Adrenal gland (tissue), 9 donors: ENCODE measurements at regions not wholly inside any gene's neighbourhood (a gene's known extent, or its start where the extent isn't known, plus 50 kb on each side); places are given as distances from the start of the nearest gene placed in this dataset.

Experiments
- DNase-seq, 7 donors: peaks; one replicate each; pipeline ENCODE4 v3.0.0-alpha.2; 2019 to 2020
- H3K27ac ChIP-seq, 5 donors: fragments of 200-600 bp; sonication (generic) in 4 of 5; 1 replicate in 3 of 5; 2 replicates in 2 of 5; pipeline versions ENCODE4 v1.5.1 to v1.8.0; 2016 to 2020; ENCODE audit warnings: mild to moderate bottlenecking in 1 of 5
- H3K27me3 ChIP-seq: fragments of 200-600 bp; 2 replicates; pipeline ENCODE4 v1.8.0; 2021
- H3K36me3 ChIP-seq, 2 donors: fragments of 200-600 bp; replicated peaks in 1 of 2; 1 replicate in 1 of 2; 2 replicates in 1 of 2; pipeline versions ENCODE4 v1.5.1 to v1.8.0; 2018 to 2022
- H3K4me1 ChIP-seq, 2 donors: fragments of 200-600 bp; replicated peaks in 1 of 2; 1 replicate in 1 of 2; 2 replicates in 1 of 2; pipeline versions ENCODE4 v1.5.1 to v1.8.0; 2018 to 2021
- H3K4me3 ChIP-seq, 4 donors: fragments of 200-600 bp; sonication (generic) in 3 of 4; one replicate each; pipeline ENCODE4 v1.5.1; 2016 to 2018
- H3K9me3 ChIP-seq, 3 donors: fragments of 200-600 bp; sonication (generic) in 1 of 3; replicated peaks in 1 of 3; 1 replicate in 2 of 3; 2 replicates in 1 of 3; pipeline versions ENCODE4 v1.5.1 to v1.8.0; 2016 to 2021
- POLR2A ChIP-seq, 2 donors: fragments of 450-650 bp; IDR thresholded peaks; one replicate each; pipeline ENCODE4 v1.6.1; 2017; ENCODE audit warnings: antibody characterized with exemption in 2 of 2, mild to moderate bottlenecking in 2 of 2, moderate library complexity in 1 of 2
- WGBS, 4 donors: extraction: QIAGEN DNeasy Blood & Tissue Kit in 2 of 4; methylation state at CpG; one replicate each; pipeline versions ENCODE4 v1.1.5 to v1.1.7; 2013 to 2017; 5-methylcytosine and 5-hydroxymethylcytosine counted together
- intact Hi-C, 2 donors: fragments of 100-400 bp; cut with DNase I; formaldehyde crosslinking; loops; one replicate each; pipeline versions ENCODE4 v1.14.1 to v1.15.0; 2022 to 2023
- TF ChIP-seq, protein P1 (sequence below), 6 experiments: fragments of 450-650 bp in 4 of 6; fragments of 200-600 bp in 2 of 6; sonication (generic) in 1 of 6; IDR thresholded peaks; 1 replicate in 5 of 6; 2 replicates in 1 of 6; pipeline versions ENCODE4 v1.5.1 to v1.8.0; 2016 to 2021; ENCODE audit warnings: antibody characterized with exemption in 6 of 6, mild to moderate bottlenecking in 2 of 6, moderate library complexity in 1 of 6
- donor health status: healthy with polysubstance abuse.
- donor health status: Bipolar disorder and iron deficiency.
- donor health status: DM: yes; HTN: yes; CAD: no.
- donor health status: DM: no; HTN: no; CAD: no.
- donor health status: DM: no; HTN: no; CAD: no.

DNA sequence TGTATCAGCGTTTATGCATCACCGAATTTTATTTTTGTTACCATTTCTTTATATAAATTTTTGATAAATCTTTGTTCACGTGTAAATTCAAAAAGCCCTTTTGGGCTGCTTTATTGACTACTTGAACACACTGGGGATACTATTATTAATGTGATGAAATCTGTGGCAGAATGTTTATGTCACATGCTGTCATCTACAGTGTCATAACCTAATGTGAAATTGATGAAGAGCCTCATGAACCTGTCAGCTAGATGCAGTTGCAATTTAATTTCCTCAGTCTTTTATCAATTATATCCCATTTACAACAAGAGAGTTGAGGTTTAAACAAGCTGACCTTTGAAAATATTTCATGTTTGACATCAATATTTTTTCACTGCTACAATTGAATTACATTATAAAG is 1100.4 kb upstream of the COX7C start:
- intact Hi-C loops, result no loop called here
- 84 to 92% (median 88%) methylated on average over 3 of the region's 3 CpGs for WGBS, 4 donors
- DNase-seq, result no peak
- Histone ChIP-seq H3K4me3 (no peak overlapping the region), H3K27me3 (no peaks in the 10 kb centered on the region), H3K36me3 (no peaks in the 10 kb centered on the region), H3K9me3 (no peaks in the 10 kb centered on the region), H3K27ac (no peak overlapping the region), H3K4me1 (peaks cover 0 to 3% of the 10 kb centered on the region in 2 donors)
- no peak for TF ChIP-seq POLR2A (IDR thresholded peaks at IDR 0.05)
- TF ChIP-seq, protein P1, sequence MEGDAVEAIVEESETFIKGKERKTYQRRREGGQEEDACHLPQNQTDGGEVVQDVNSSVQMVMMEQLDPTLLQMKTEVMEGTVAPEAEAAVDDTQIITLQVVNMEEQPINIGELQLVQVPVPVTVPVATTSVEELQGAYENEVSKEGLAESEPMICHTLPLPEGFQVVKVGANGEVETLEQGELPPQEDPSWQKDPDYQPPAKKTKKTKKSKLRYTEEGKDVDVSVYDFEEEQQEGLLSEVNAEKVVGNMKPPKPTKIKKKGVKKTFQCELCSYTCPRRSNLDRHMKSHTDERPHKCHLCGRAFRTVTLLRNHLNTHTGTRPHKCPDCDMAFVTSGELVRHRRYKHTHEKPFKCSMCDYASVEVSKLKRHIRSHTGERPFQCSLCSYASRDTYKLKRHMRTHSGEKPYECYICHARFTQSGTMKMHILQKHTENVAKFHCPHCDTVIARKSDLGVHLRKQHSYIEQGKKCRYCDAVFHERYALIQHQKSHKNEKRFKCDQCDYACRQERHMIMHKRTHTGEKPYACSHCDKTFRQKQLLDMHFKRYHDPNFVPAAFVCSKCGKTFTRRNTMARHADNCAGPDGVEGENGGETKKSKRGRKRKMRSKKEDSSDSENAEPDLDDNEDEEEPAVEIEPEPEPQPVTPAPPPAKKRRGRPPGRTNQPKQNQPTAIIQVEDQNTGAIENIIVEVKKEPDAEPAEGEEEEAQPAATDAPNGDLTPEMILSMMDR (IDR thresholded peaks at IDR 0.05), result no peak

DNA sequence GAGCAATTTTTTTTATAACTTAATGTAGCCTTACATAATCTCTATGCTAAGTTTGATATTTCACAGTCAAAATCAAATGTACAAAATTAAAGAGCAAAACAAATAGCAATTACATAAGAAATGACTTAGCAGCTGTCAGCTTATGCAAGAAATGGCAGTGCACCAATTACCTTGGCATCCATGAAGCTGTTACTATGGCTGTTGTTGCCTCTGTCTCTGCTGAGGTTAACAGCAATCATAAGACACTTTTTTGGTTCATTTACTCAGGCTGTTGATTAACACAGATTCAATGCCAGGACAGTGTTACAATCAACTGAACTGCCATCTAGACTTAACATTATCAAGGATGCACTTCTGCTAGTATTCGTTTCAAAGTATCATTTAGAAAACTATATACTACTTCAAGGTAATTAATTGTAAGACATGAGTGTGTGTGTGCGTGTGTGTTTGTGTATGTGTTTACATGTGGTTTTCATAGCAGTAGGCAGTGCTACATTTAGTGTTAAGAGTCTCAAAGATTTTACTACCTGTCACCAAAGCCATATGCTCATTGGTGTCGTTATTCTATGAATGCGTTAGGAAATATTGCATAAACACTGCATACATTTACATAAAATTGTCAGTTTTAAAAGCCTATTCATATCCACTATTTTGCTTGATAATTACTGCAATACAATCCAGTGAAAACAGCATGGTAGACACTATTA is 1084.2 kb upstream of the COX7C start:
- intact Hi-C loops, result no loop called here
- DNase-seq, result no peak
- Histone ChIP-seq H3K27me3 (no peaks in the 10 kb centered on the region), H3K4me3 (no peak overlapping the region), H3K36me3 (no peaks in the 10 kb centered on the region), H3K9me3 (no peaks in the 10 kb centered on the region), H3K4me1 (no peaks in the 10 kb centered on the region), H3K27ac (no peak overlapping the region)
- TF ChIP-seq, protein P1 (IDR thresholded peaks at IDR 0.05), result no peak
- TF ChIP-seq POLR2A (IDR thresholded peaks at IDR 0.05), result no peak
- WGBS, 4 donors, result 75 to 83% (median 78%) methylated on average over 4 of the region's 4 CpGs

- intact Hi-C loops, result no loop called here
- no peak overlapping the region for H3K27ac ChIP-seq
- no peaks in the 10 kb centered on the region for H3K4me1 ChIP-seq
- TF ChIP-seq, protein P1 (IDR thresholded peaks at IDR 0.05), result no peak
- TF ChIP-seq POLR2A (IDR thresholded peaks at IDR 0.05), result no peak
- H3K36me3 ChIP-seq, result no peaks in the 10 kb centered on the region
- no peaks in the 10 kb centered on the region for H3K9me3 ChIP-seq
- no peaks in the 10 kb centered on the region for H3K27me3 ChIP-seq
- no peak overlapping the region for H3K4me3 ChIP-seq
- no peak for DNase-seq
Measured at GRCh38 chr5:85538362-85538761, 1079.4 kb upstream of the COX7C start.

GRCh38 chr5:85545129-85545528 is 1072.6 kb upstream of the COX7C start:
- DNase-seq, result no peak
- Histone ChIP-seq H3K27ac (no peak overlapping the region), H3K36me3 (no peaks in the 10 kb centered on the region), H3K4me1 (no peaks in the 10 kb centered on the region), H3K27me3 (no peaks in the 10 kb centered on the region), H3K9me3 (no peaks in the 10 kb centered on the region), H3K4me3 (no peak overlapping the region)
- intact Hi-C loops, result no loop called here
- WGBS, 4 donors, result 27 to 37% (median 32%) methylated on average over 2 of the region's 2 CpGs
- TF ChIP-seq POLR2A (IDR thresholded peaks at IDR 0.05), result no peak
- TF ChIP-seq, protein P1 (IDR thresholded peaks at IDR 0.05), result no peak
